Left lung (tissue), 4 donors: ENCODE measurements at regions not wholly inside any gene's neighbourhood (a gene's known extent, or its start where the extent isn't known, plus 50 kb on each side); places are given as distances from the start of the nearest gene placed in this dataset.

Experiments used
- ATAC-seq: fragments of 200-7000 bp; cut with Tn5 transposase; one replicate; pipeline ENCODE4 v1.9.1; 2020; ENCODE audit warnings: moderate library complexity
- DNase-seq, 4 donors: peaks; one replicate each; pipeline ENCODE4 v3.0.0-alpha.2; 2013 to 2020
- H3K27ac ChIP-seq, 2 donors: fragments of 200-600 bp; sonication (generic) in 1 of 2; one replicate each; pipeline versions ENCODE4 v1.5.0 to v1.8.0; 2020 to 2021
- H3K27me3 ChIP-seq, 2 donors: fragments of 200-600 bp; sonication (generic) in 1 of 2; one replicate each; pipeline versions ENCODE4 v1.5.0 to v1.8.0; 2020 to 2021
- H3K36me3 ChIP-seq, 2 donors: fragments of 200-600 bp; sonication (generic) in 1 of 2; one replicate each; pipeline versions ENCODE4 v1.5.0 to v1.8.0; 2020 to 2021
- H3K4me1 ChIP-seq, 2 donors: fragments of 200-600 bp; one replicate each; pipeline ENCODE4 v1.8.0; 2021
- H3K4me3 ChIP-seq, 2 donors: fragments of 200-600 bp; sonication (generic) in 1 of 2; one replicate each; pipeline versions ENCODE4 v1.5.0 to v1.8.0; 2020 to 2021; ENCODE audit warnings: mild to moderate bottlenecking in 1 of 2
- H3K9me3 ChIP-seq, 2 donors: fragments of 200-600 bp; sonication (generic) in 1 of 2; one replicate each; pipeline versions ENCODE4 v1.5.0 to v1.8.0; 2020 to 2021
- CTCF ChIP-seq, 2 donors: fragments of 200-600 bp; sonication (generic) in 1 of 2; IDR thresholded peaks; one replicate each; pipeline versions ENCODE4 v1.5.0 to v1.8.0; 2021; ENCODE audit warnings: antibody characterized with exemption in 2 of 2
- intact Hi-C, 2 donors: fragments of 100-400 bp; cut with DNase I; formaldehyde crosslinking; loops; one replicate each; pipeline versions ENCODE4 v1.11.2 to v1.14.2; 2022
- donor health status: DM: no; HTN: yes; CAD: no.
- donor health status: DM: no; HTN: no; CAD: no.

GRCh38 chr5:4245076-4245475 is 649.4 kb downstream of the IRX1 start:
- Histone ChIP-seq H3K4me1 (no peaks in the 10 kb centered on the region), H3K27me3 (no peaks in the 10 kb centered on the region), H3K9me3 (no peaks in the 10 kb centered on the region), H3K4me3 (no peak overlapping the region), H3K36me3 (no peaks in the 10 kb centered on the region), H3K27ac (no peak overlapping the region)
- intact Hi-C loops: no loop called here
- no peak for TF ChIP-seq CTCF (IDR thresholded peaks at IDR 0.05)
- DNase-seq (no peak), ATAC-seq (no peak)

GRCh38 chr5:4245511-4245910 is 649.9 kb downstream of the IRX1 start:
- Histone ChIP-seq H3K27me3 (no peaks in the 10 kb centered on the region), H3K36me3 (no peaks in the 10 kb centered on the region), H3K4me3 (no peak overlapping the region), H3K9me3 (no peaks in the 10 kb centered on the region), H3K4me1 (no peaks in the 10 kb centered on the region), H3K27ac (no peak overlapping the region)
- ATAC-seq (no peak), DNase-seq (no peak)
- intact Hi-C loops: no loop called here
- TF ChIP-seq CTCF (IDR thresholded peaks at IDR 0.05): no peak

DNA sequence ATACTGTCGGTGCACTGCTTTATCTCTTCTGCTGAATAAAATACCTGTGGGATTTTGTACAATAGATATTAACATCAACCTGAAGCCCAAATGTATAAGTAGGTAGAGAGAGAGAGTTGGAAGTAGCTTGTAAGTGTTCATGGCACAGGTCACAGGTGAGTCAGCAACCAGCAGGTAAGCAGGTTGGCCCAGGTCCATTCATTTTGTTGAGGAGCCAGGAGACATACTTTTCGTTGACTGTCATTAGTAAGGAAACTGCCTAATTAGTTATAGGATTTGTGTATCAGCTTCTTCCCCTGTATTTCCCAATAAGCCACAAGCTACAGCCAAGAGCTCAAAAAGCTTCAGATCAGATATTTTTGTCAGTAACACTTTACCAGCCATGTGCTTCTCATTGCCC is 650.8 kb downstream of the IRX1 start:
- peak; percentile 22 for ATAC-seq
- intact Hi-C loops: no loop called here
- Histone ChIP-seq H3K4me3 (no peak overlapping the region), H3K27me3 (no peaks in the 10 kb centered on the region), H3K36me3 (no peaks in the 10 kb centered on the region), H3K4me1 (no peaks in the 10 kb centered on the region), H3K27ac (no peak overlapping the region), H3K9me3 (no peaks in the 10 kb centered on the region)
- no peak for TF ChIP-seq CTCF (IDR thresholded peaks at IDR 0.05)
- no peak for DNase-seq

DNA sequence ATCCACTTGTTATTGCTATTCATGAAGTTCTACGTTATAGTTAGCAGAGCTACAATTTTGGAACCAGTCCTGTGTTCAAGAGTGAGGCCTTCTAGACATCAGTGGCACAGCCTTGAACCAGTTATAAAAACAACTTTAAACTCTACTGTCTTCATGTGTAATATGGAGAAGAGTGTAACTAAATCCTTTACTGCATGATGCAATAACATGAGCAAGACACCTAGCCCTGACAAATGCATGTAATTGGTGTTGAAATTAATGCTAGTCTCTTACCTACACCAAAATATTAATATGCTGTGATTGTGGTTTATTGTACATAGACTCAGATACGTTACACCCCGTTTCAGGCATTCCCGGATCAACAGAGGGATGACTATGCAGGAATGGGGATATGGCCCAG is 654.6 kb downstream of the IRX1 start:
- intact Hi-C loops: no loop called here
- TF ChIP-seq CTCF (IDR thresholded peaks at IDR 0.05): no peak
- no peaks in the 10 kb centered on the region for H3K27me3 ChIP-seq
- DNase-seq: no peak
- H3K4me3 ChIP-seq: no peak overlapping the region
- H3K36me3 ChIP-seq: no peaks in the 10 kb centered on the region
- H3K27ac ChIP-seq: no peak overlapping the region
- peaks cover 0 to 2% of the 10 kb centered on the region in 2 donors for H3K9me3 ChIP-seq
- ATAC-seq: no peak
- no peaks in the 10 kb centered on the region for H3K4me1 ChIP-seq

GRCh38 chr5:4252385-4252784 is 656.8 kb downstream of the IRX1 start:
- Histone ChIP-seq H3K4me3 (no peak overlapping the region), H3K27me3 (no peaks in the 10 kb centered on the region), H3K9me3 (peaks cover 0 to 2% of the 10 kb centered on the region in 2 donors), H3K36me3 (no peaks in the 10 kb centered on the region), H3K4me1 (no peaks in the 10 kb centered on the region), H3K27ac (no peak overlapping the region)
- DNase-seq (peak in 2 of 4 donors; percentile 63 to 68), ATAC-seq (peak; percentile 81)
- intact Hi-C loops: no loop called here
- TF ChIP-seq CTCF (IDR thresholded peaks at IDR 0.05): no peak
